ENCODE measurements at regions not wholly inside any gene's neighbourhood (a gene's known extent, or its start where the extent isn't known, plus 50 kb on each side); places are given as distances from the start of the nearest gene placed in this dataset.

GRCh38 chrX:43504394-43504793 is 151.7 kb upstream of the MAOA start:
- Histone ChIP-seq H3K27ac (no peak overlapping the region), H3K4me1 (ENCODE audit: low read depth) (peaks cover 14% of the 10 kb centered on the region), H3K27me3 (no peaks in the 10 kb centered on the region), H3K36me3 (no peaks in the 10 kb centered on the region), H3K4me3 (no peak overlapping the region), H3K9me3 (ENCODE audit: low read depth) (no peaks in the 10 kb centered on the region)
- no peak for TF ChIP-seq CTCF (IDR thresholded peaks at IDR 0.05; ENCODE audit: low read depth, low read length)
- DNase-seq (ENCODE audit: low read depth in 1 of 2, low spot score in 1 of 2): no peak

GRCh38 chrX:43505769-43506168 is 150.3 kb upstream of the MAOA start:
- Histone ChIP-seq H3K36me3 (no peaks in the 10 kb centered on the region), H3K27ac (no peak overlapping the region), H3K4me1 (ENCODE audit: low read depth) (peaks cover 6% of the 10 kb centered on the region), H3K4me3 (no peak overlapping the region), H3K27me3 (no peaks in the 10 kb centered on the region), H3K9me3 (ENCODE audit: low read depth) (no peaks in the 10 kb centered on the region)
- DNase-seq (ENCODE audit: low read depth in 1 of 2, low spot score in 1 of 2): no peak
- no peak for TF ChIP-seq CTCF (IDR thresholded peaks at IDR 0.05; ENCODE audit: low read depth, low read length)

- no peak for TF ChIP-seq CTCF (IDR thresholded peaks at IDR 0.05; ENCODE audit: low read depth, low read length)
- no peak overlapping the region for H3K4me3 ChIP-seq
- no peaks in the 10 kb centered on the region for H3K9me3 ChIP-seq (ENCODE audit: low read depth)
- H3K27ac ChIP-seq: no peak overlapping the region
- H3K36me3 ChIP-seq: no peaks in the 10 kb centered on the region
- H3K4me1 ChIP-seq (ENCODE audit: low read depth): peaks cover 3% of the 10 kb centered on the region
- no peaks in the 10 kb centered on the region for H3K27me3 ChIP-seq
- DNase-seq (ENCODE audit: low read depth in 1 of 2, low spot score in 1 of 2): no peak
These were observed 147.4 kb upstream of the MAOA start for GRCh38 chrX:43508694-43509093.

- H3K27me3 ChIP-seq: no peaks in the 10 kb centered on the region
- TF ChIP-seq CTCF (IDR thresholded peaks at IDR 0.05; ENCODE audit: low read depth, low read length): no peak
- no peaks in the 10 kb centered on the region for H3K36me3 ChIP-seq
- no peaks in the 10 kb centered on the region for H3K4me1 ChIP-seq (ENCODE audit: low read depth)
- DNase-seq (ENCODE audit: low read depth in 1 of 2, low spot score in 1 of 2): no peak
- H3K27ac ChIP-seq: no peak overlapping the region
- no peak overlapping the region for H3K4me3 ChIP-seq
- H3K9me3 ChIP-seq (ENCODE audit: low read depth): no peaks in the 10 kb centered on the region
These were observed 145.9 kb upstream of the MAOA start for GRCh38 chrX:43510209-43510608.

GRCh38 chrX:43513085-43513484 is 143.0 kb upstream of the MAOA start:
- no peak for TF ChIP-seq CTCF (IDR thresholded peaks at IDR 0.05; ENCODE audit: low read depth, low read length)
- no peaks in the 10 kb centered on the region for H3K9me3 ChIP-seq (ENCODE audit: low read depth)

GRCh38 chrX:43514820-43515219 is 141.3 kb upstream of the MAOA start:
- no peak for DNase-seq (ENCODE audit: low read depth in 1 of 2, low spot score in 1 of 2)

More at GRCh38 chrX:43513085-43513484, 143.0 kb upstream of the MAOA start:
- no peaks in the 10 kb centered on the region for H3K36me3 ChIP-seq
- H3K27me3 ChIP-seq: no peaks in the 10 kb centered on the region
- H3K27ac ChIP-seq: no peak overlapping the region
- no peak overlapping the region for H3K4me3 ChIP-seq
- no peak for DNase-seq (ENCODE audit: low read depth in 1 of 2, low spot score in 1 of 2)
- no peaks in the 10 kb centered on the region for H3K4me1 ChIP-seq (ENCODE audit: low read depth)

More at GRCh38 chrX:43514820-43515219, 141.3 kb upstream of the MAOA start:
- Histone ChIP-seq H3K9me3 (ENCODE audit: low read depth) (no peaks in the 10 kb centered on the region), H3K36me3 (no peaks in the 10 kb centered on the region), H3K27ac (no peak overlapping the region), H3K4me3 (no peak overlapping the region), H3K27me3 (no peaks in the 10 kb centered on the region), H3K4me1 (ENCODE audit: low read depth) (no peaks in the 10 kb centered on the region)
- no peak for TF ChIP-seq CTCF (IDR thresholded peaks at IDR 0.05; ENCODE audit: low read depth, low read length)
